Fibroblast of villous mesenchyme (primary cell): ENCODE measurements at regions not wholly inside any gene's neighbourhood (a gene's known extent, or its start where the extent isn't known, plus 50 kb on each side); places are given as distances from the start of the nearest gene placed in this dataset.
"Not testable (repeated sequence)": the region's sequence is repeated elsewhere in the genome, so short reads cannot be mapped to it uniquely, and the experiment has no call there.

Experiments
- DNase-seq: peaks from one replicate; pipeline ENCODE4 v3.0.0-alpha.2; 2010; ENCODE audit warnings: low read depth
- H3K4me3 ChIP-seq: 2 replicates; pipeline ENCODE4 v1.5.1; 2011; ENCODE audit warnings: low read depth, mild to moderate bottlenecking, low read length
- CTCF ChIP-seq: IDR thresholded peaks from 2 replicates; pipeline ENCODE4 v1.5.1; 2012; ENCODE audit warnings: low read depth, mild to moderate bottlenecking, low read length; ENCODE audit not compliant: insufficient read depth

GRCh38 chr20:16860914-16861313 lies 112.8 kb downstream of the OTOR start:
- no peak for TF ChIP-seq CTCF
- H3K4me3 ChIP-seq: no peak overlapping the region
- DNase-seq: no peak

GRCh38 chr20:16861708-16862107 lies 113.5 kb downstream of the OTOR start:
- DNase-seq: no peak
- no peak for TF ChIP-seq CTCF
- no peak overlapping the region for H3K4me3 ChIP-seq

- DNase-seq: no peak
- no peak for TF ChIP-seq CTCF
- no peak overlapping the region for H3K4me3 ChIP-seq
Measured at GRCh38 chr20:16863303-16863702, 115.1 kb downstream of the OTOR start.

GRCh38 chr20:16864069-16864468 lies 115.9 kb downstream of the OTOR start:
- no peak for DNase-seq
- no peak overlapping the region for H3K4me3 ChIP-seq
- no peak for TF ChIP-seq CTCF

GRCh38 chr20:16864963-16865362 lies 116.8 kb downstream of the OTOR start:
- no peak for TF ChIP-seq CTCF
- H3K4me3 ChIP-seq: no peak overlapping the region
- no peak for DNase-seq

- H3K4me3 ChIP-seq: no peak overlapping the region
- TF ChIP-seq CTCF: no peak
- DNase-seq: no peak
Measured at GRCh38 chr20:16865406-16865805, 117.2 kb downstream of the OTOR start.

GRCh38 chr20:16873124-16873523 lies 125.0 kb downstream of the OTOR start:
- not testable (repeated sequence) for H3K4me3 ChIP-seq, DNase-seq
